ENCODE measurements at regions not wholly inside any gene's neighbourhood (a gene's known extent, or its start where the extent isn't known, plus 50 kb on each side); places are given as distances from the start of the nearest gene placed in this dataset.

- Histone ChIP-seq H3K4me3 (no peak overlapping the region), H3K27me3 (replicated peaks; ENCODE audit: insufficient read depth) (peaks cover 31% of the 10 kb centered on the region), H3K36me3 (ENCODE audit: low read depth) (no peaks in the 10 kb centered on the region), H3K9me3 (ENCODE audit: low read depth) (no peaks in the 10 kb centered on the region), H3K9me2 (ENCODE audit: insufficient read depth) (no peaks in the 10 kb centered on the region), H3K27ac (no peak overlapping the region), H3F3A (ENCODE audit: insufficient read depth) (no peaks in the 10 kb centered on the region), H3K4me2 (ENCODE audit: unreplicated experiment) (no peak overlapping the region), H3K4me1 (ENCODE audit: insufficient read depth) (peaks cover 6% of the 10 kb centered on the region; the same call in 1 of the 2 replicates), H2AFZ (no peak overlapping the region), H4K20me1 (ENCODE audit: insufficient read depth) (no peaks in the 10 kb centered on the region), H3K79me2 (ENCODE audit: insufficient read depth) (no peaks in the 10 kb centered on the region), H3K9ac (no peak overlapping the region)
- DNase-seq, result peak; percentile 40
- in situ Hi-C loops (cut with MboI), result no loop called here
- WGBS, 2 experiments (ENCODE audit: low coverage in 1 of 2, low lambda C conversion rate in 2 of 2, missing lambda C conversion rate in 2 of 2), result 18 to 20% methylated on average over 3 of the region's 3 CpGs
- no peak for TF ChIP-seq EZH2phosphoT487 (IDR thresholded peaks at IDR 0.05; ENCODE audit: insufficient read depth, low read depth)
- no peak for TF ChIP-seq EZH2 (IDR thresholded peaks at IDR 0.05; ENCODE audit: insufficient read depth, poor library complexity, severe bottlenecking)
Observed at GRCh38 chr6:8243475-8243874, 141.1 kb upstream of the EEF1E1 start.

- Histone ChIP-seq H3K4me2 (ENCODE audit: unreplicated experiment) (no peak overlapping the region), H3K27ac (no peak overlapping the region), H4K20me1 (ENCODE audit: insufficient read depth) (no peaks in the 10 kb centered on the region), H3K4me1 (ENCODE audit: insufficient read depth) (peaks cover 6% of the 10 kb centered on the region; the same call in 1 of the 2 replicates), H3K36me3 (ENCODE audit: low read depth) (no peaks in the 10 kb centered on the region), H2AFZ (no peak overlapping the region), H3K4me3 (no peak overlapping the region), H3K27me3 (replicated peaks; ENCODE audit: insufficient read depth) (peaks cover 37% of the 10 kb centered on the region), H3K9me3 (ENCODE audit: low read depth) (no peaks in the 10 kb centered on the region), H3K9ac (no peak overlapping the region), H3K9me2 (ENCODE audit: insufficient read depth) (no peaks in the 10 kb centered on the region), H3F3A (ENCODE audit: insufficient read depth) (no peaks in the 10 kb centered on the region), H3K79me2 (ENCODE audit: insufficient read depth) (no peaks in the 10 kb centered on the region)
- in situ Hi-C loops (cut with MboI), result no loop called here
- TF ChIP-seq EZH2phosphoT487 (IDR thresholded peaks at IDR 0.05; ENCODE audit: insufficient read depth, low read depth) (no peak), EZH2 (IDR thresholded peaks at IDR 0.05; ENCODE audit: insufficient read depth, poor library complexity, severe bottlenecking) (no peak)
- no peak for DNase-seq
- 51 to 52% methylated on average over 3 of the region's 3 CpGs for WGBS, 2 experiments (ENCODE audit: low coverage in 1 of 2, low lambda C conversion rate in 2 of 2, missing lambda C conversion rate in 2 of 2)
Observed at GRCh38 chr6:8242885-8243284, 140.5 kb upstream of the EEF1E1 start.

- no peak overlapping the region for H3K4me2 ChIP-seq (ENCODE audit: unreplicated experiment)
- no peak for DNase-seq
- no peaks in the 10 kb centered on the region for H3K36me3 ChIP-seq (ENCODE audit: low read depth)
- no peak overlapping the region for H3K4me3 ChIP-seq
- no peaks in the 10 kb centered on the region for H3K9me2 ChIP-seq (ENCODE audit: insufficient read depth)
- H2AFZ ChIP-seq, result no peak overlapping the region
- no peaks in the 10 kb centered on the region for H3F3A ChIP-seq (ENCODE audit: insufficient read depth)
- in situ Hi-C loops (cut with MboI), result no loop called here
- H3K9me3 ChIP-seq (ENCODE audit: low read depth), result no peaks in the 10 kb centered on the region
- WGBS, 2 experiments (ENCODE audit: low coverage in 1 of 2, low lambda C conversion rate in 2 of 2, missing lambda C conversion rate in 2 of 2), result 39 to 45% methylated on average over 7 of the region's 7 CpGs
- no peak for TF ChIP-seq EZH2 (IDR thresholded peaks at IDR 0.05; ENCODE audit: insufficient read depth, poor library complexity, severe bottlenecking)
- no peak for TF ChIP-seq EZH2phosphoT487 (IDR thresholded peaks at IDR 0.05; ENCODE audit: insufficient read depth, low read depth)
- H3K9ac ChIP-seq, result no peak overlapping the region
- H4K20me1 ChIP-seq (ENCODE audit: insufficient read depth), result no peaks in the 10 kb centered on the region
- H3K79me2 ChIP-seq (ENCODE audit: insufficient read depth), result no peaks in the 10 kb centered on the region
- H3K4me1 ChIP-seq (ENCODE audit: insufficient read depth), result peaks cover 6% of the 10 kb centered on the region; the same call in 1 of the 2 replicates
- no peak overlapping the region for H3K27ac ChIP-seq
- H3K27me3 ChIP-seq (replicated peaks; ENCODE audit: insufficient read depth), result peaks cover 43% of the 10 kb centered on the region
Observed at GRCh38 chr6:8240301-8240700, 138.0 kb upstream of the EEF1E1 start.

- TF ChIP-seq EZH2 (IDR thresholded peaks at IDR 0.05; ENCODE audit: insufficient read depth, poor library complexity, severe bottlenecking) (no peak), EZH2phosphoT487 (IDR thresholded peaks at IDR 0.05; ENCODE audit: insufficient read depth, low read depth) (no peak)
- no peak overlapping the region for H3K27ac ChIP-seq
- H3K4me3 ChIP-seq, result no peak overlapping the region
- peaks cover 6% of the 10 kb centered on the region; the same call in 1 of the 2 replicates for H3K4me1 ChIP-seq (ENCODE audit: insufficient read depth)
- WGBS, 2 experiments (ENCODE audit: low coverage in 1 of 2, low lambda C conversion rate in 2 of 2, missing lambda C conversion rate in 2 of 2), result 15 to 21% methylated on average over 10 of the region's 10 CpGs
- DNase-seq, result no peak
- H3K4me2 ChIP-seq (ENCODE audit: unreplicated experiment), result no peak overlapping the region
- no peaks in the 10 kb centered on the region for H3K9me2 ChIP-seq (ENCODE audit: insufficient read depth)
- peaks cover 43% of the 10 kb centered on the region for H3K27me3 ChIP-seq (replicated peaks; ENCODE audit: insufficient read depth)
- no peaks in the 10 kb centered on the region for H4K20me1 ChIP-seq (ENCODE audit: insufficient read depth)
- H2AFZ ChIP-seq, result no peak overlapping the region
- H3F3A ChIP-seq (ENCODE audit: insufficient read depth), result no peaks in the 10 kb centered on the region
- H3K9me3 ChIP-seq (ENCODE audit: low read depth), result no peaks in the 10 kb centered on the region
- no peaks in the 10 kb centered on the region for H3K36me3 ChIP-seq (ENCODE audit: low read depth)
- H3K79me2 ChIP-seq (ENCODE audit: insufficient read depth), result no peaks in the 10 kb centered on the region
- no peak overlapping the region for H3K9ac ChIP-seq
- in situ Hi-C loops (cut with MboI), result no loop called here
Observed at GRCh38 chr6:8238773-8239683, 136.7 kb upstream of the EEF1E1 start.
